Adrenal gland (tissue), 5 donors: ENCODE measurements at regions not wholly inside any gene's neighbourhood (a gene's known extent, or its start where the extent isn't known, plus 50 kb on each side); places are given as distances from the start of the nearest gene placed in this dataset.

Experiments used
- CTCF ChIP-seq, 6 experiments: fragments of 450-650 bp in 4 of 6; fragments of 200-600 bp in 2 of 6; sonication (generic) in 1 of 6; IDR thresholded peaks; 1 replicate in 5 of 6; 2 replicates in 1 of 6; pipeline versions ENCODE4 v1.5.1 to v1.8.0; 2016 to 2021; ENCODE audit warnings: antibody characterized with exemption in 6 of 6, mild to moderate bottlenecking in 2 of 6, moderate library complexity in 1 of 6
- POLR2A ChIP-seq, 2 donors: fragments of 450-650 bp; IDR thresholded peaks; one replicate each; pipeline ENCODE4 v1.6.1; 2017; ENCODE audit warnings: antibody characterized with exemption in 2 of 2, mild to moderate bottlenecking in 2 of 2, moderate library complexity in 1 of 2
- donor health status: DM: no; HTN: no; CAD: no.

GRCh38 chr10:9010093-9010492, 955.6 kb downstream of the GATA3 start:
- TF ChIP-seq CTCF (IDR thresholded peaks at IDR 0.05) (no peak), POLR2A (IDR thresholded peaks at IDR 0.05) (no peak)
